ENCODE measurements at regions not wholly inside any gene's neighbourhood (a gene's known extent, or its start where the extent isn't known, plus 50 kb on each side); places are given as distances from the start of the nearest gene placed in this dataset.
A peak's percentile ranks its signal among the peaks of the same experiment; 100 is the strongest.

- intact Hi-C loops (cut with DNase I), result no loop called here
- H3K27me3 ChIP-seq, result no peaks in the 10 kb centered on the region
- DNase-seq, result no peak
- no peaks in the 10 kb centered on the region for H3K36me3 ChIP-seq
- peak in 2 of 4 donors; percentile 34 to 69 for ATAC-seq
- TF ChIP-seq POLR2A (IDR thresholded peaks at IDR 0.05), result no peak
- no peak for TF ChIP-seq CTCF (IDR thresholded peaks at IDR 0.05)
- H3K4me3 ChIP-seq, result no peak overlapping the region
- no peak overlapping the region for H3K27ac ChIP-seq
- H3K4me1 ChIP-seq, result no peaks in the 10 kb centered on the region
- no peaks in the 10 kb centered on the region for H3K9me3 ChIP-seq
These were observed 962.2 kb downstream of the ADGRL2 start for GRCh38 chr1:82762829-82763532.

- no peak overlapping the region for H3K4me3 ChIP-seq
- H3K36me3 ChIP-seq, result no peaks in the 10 kb centered on the region
- H3K9me3 ChIP-seq, result no peaks in the 10 kb centered on the region
- ATAC-seq, result no peak
- no peak overlapping the region for H3K27ac ChIP-seq
- no peak for TF ChIP-seq CTCF (IDR thresholded peaks at IDR 0.05)
- TF ChIP-seq POLR2A (IDR thresholded peaks at IDR 0.05), result no peak
- no peaks in the 10 kb centered on the region for H3K4me1 ChIP-seq
- no peak for DNase-seq
- intact Hi-C loops (cut with DNase I), result no loop called here
- H3K27me3 ChIP-seq, result no peaks in the 10 kb centered on the region
- 49% methylated on average over 3 of the region's 3 CpGs for WGBS (ENCODE audit: insufficient coverage, low coverage, low lambda C conversion rate, missing lambda C conversion rate)
These were observed 958.3 kb downstream of the ADGRL2 start for GRCh38 chr1:82759035-82759434.

- intact Hi-C loops (cut with DNase I), result no loop called here
- WGBS (ENCODE audit: insufficient coverage, low coverage, low lambda C conversion rate, missing lambda C conversion rate), result 73% methylated on average over 4 of the region's 4 CpGs
- Histone ChIP-seq H3K9me3 (no peaks in the 10 kb centered on the region), H3K4me3 (no peak overlapping the region), H3K27ac (no peak overlapping the region), H3K4me1 (no peaks in the 10 kb centered on the region), H3K36me3 (no peaks in the 10 kb centered on the region), H3K27me3 (no peaks in the 10 kb centered on the region)
- TF ChIP-seq POLR2A (IDR thresholded peaks at IDR 0.05), result no peak
- TF ChIP-seq CTCF (IDR thresholded peaks at IDR 0.05), result no peak
- ATAC-seq (no peak), DNase-seq (no peak)
These were observed 954.9 kb downstream of the ADGRL2 start for GRCh38 chr1:82755671-82756070.

GRCh38 chr1:82755191-82755590 lies 954.5 kb downstream of the ADGRL2 start:
- 75% methylated on average over 3 of the region's 3 CpGs for WGBS (ENCODE audit: insufficient coverage, low coverage, low lambda C conversion rate, missing lambda C conversion rate)
- no peaks in the 10 kb centered on the region for H3K9me3 ChIP-seq
- no peaks in the 10 kb centered on the region for H3K4me1 ChIP-seq
- ATAC-seq (no peak), DNase-seq (no peak)
- no peaks in the 10 kb centered on the region for H3K27me3 ChIP-seq
- no peak for TF ChIP-seq CTCF (IDR thresholded peaks at IDR 0.05)
- TF ChIP-seq POLR2A (IDR thresholded peaks at IDR 0.05), result no peak
- H3K27ac ChIP-seq, result no peak overlapping the region
- no peaks in the 10 kb centered on the region for H3K36me3 ChIP-seq
- intact Hi-C loops (cut with DNase I), result no loop called here
- no peak overlapping the region for H3K4me3 ChIP-seq

GRCh38 chr1:82752046-82752445 lies 951.3 kb downstream of the ADGRL2 start:
- Histone ChIP-seq H3K27me3 (no peaks in the 10 kb centered on the region), H3K36me3 (no peaks in the 10 kb centered on the region), H3K27ac (no peak overlapping the region), H3K9me3 (no peaks in the 10 kb centered on the region), H3K4me1 (no peaks in the 10 kb centered on the region), H3K4me3 (no peak overlapping the region)
- ATAC-seq, result no peak
- WGBS (ENCODE audit: insufficient coverage, low coverage, low lambda C conversion rate, missing lambda C conversion rate), result 83% methylated on average over 2 of the region's 3 CpGs
- intact Hi-C loops (cut with DNase I), result no loop called here
- no peak for DNase-seq
- TF ChIP-seq POLR2A (IDR thresholded peaks at IDR 0.05) (no peak), CTCF (IDR thresholded peaks at IDR 0.05) (no peak)

Measured in right lobe of liver (tissue), 6 donors.